HG02981 (cell line): ENCODE measurements at regions not wholly inside any gene's neighbourhood (a gene's known extent, or its start where the extent isn't known, plus 50 kb on each side); places are given as distances from the start of the nearest gene placed in this dataset.
A peak's percentile ranks its signal among the peaks of the same experiment; 100 is the strongest.
"Not testable (repeated sequence)": the region's sequence is repeated elsewhere in the genome, so short reads cannot be mapped to it uniquely, and the experiment has no call there.

ENCODE experiments used
- ATAC-seq: cut with Tn5 transposase; IDR thresholded peaks from one replicate; pipeline ENCODE4 v1.9.1; 2021; ENCODE audit warnings: mild to moderate bottlenecking, moderate library complexity; ENCODE audit not compliant: unreplicated experiment

GRCh38 chr6:74255007-74255406 is 559.0 kb downstream of the CD109 start:
- ATAC-seq, result not testable (repeated sequence)

DNA sequence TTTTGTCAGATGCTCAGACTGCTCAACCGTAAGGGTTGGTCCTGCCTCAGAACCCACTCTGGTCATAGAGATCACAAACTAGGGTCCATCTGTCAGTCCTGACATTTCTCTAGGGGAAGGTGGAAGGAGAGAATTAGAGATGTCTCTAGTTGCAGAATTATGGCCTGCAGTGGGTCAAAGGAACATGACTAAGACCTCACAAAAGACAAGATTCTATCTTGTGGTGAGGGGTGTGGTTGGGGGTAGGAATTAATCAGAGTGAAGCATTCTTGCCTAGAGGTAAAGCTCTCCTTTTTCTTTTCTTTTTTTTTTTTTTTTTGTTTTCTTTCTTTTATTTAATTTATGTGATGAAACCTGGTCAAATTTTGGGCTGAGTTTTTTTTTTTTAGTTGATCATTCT is 558.1 kb downstream of the CD109 start:
- not testable (repeated sequence) for ATAC-seq

DNA sequence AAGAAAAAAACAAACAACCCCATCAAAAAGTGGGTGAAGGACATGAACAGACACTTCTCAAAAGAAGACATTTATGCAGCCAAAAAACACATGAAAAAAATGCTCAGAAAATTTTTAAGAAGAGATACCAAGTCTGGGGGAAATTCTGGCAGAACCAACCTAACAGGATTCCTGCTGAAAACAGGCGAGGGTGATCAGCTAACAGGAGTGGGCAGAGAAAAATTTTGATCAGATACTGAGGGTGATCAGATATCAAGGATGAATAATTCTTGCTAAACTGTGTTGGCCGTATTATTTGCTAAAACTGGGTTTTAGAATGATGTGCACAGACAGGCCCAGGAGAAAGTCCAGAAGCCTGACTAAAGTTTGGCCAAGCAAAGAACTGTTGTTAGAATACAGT is 557.3 kb downstream of the CD109 start:
- no peak for ATAC-seq

GRCh38 chr6:74250161-74250818 is 554.3 kb downstream of the CD109 start:
- no peak for ATAC-seq

GRCh38 chr6:74249658-74250057 is 553.7 kb downstream of the CD109 start:
- peak; percentile 82 for ATAC-seq

- no peak for ATAC-seq
Observed at GRCh38 chr6:74248966-74249365, 553.0 kb downstream of the CD109 start.

DNA sequence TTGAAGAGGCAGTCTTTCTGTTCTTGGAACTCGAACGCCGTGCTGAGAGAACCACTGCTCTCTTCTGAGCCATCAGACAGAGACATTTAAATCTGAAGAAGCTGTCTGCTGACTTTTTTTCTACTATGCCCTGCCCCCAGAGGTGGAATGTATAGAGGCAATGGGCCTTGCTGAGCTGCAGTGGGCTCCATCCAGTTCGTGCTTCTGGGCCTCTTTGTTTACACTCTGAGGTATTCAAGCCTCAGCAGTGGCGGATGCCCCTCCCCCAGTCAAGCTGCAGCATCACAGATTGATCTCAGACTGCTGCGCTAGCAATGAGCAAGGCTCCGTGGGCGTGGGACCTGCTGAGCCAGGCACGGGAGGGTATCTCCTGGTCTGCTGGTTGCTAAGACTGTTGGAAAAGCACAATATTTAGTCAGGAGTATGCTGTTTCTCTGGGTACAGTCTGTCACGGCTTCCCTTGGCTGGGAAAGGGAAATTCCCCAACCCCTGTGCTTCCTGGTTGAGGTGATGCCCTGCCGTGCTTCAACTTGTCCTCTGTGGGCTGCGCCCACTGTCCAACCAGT is 526.8 kb downstream of the CD109 start:
- no peak for ATAC-seq

DNA sequence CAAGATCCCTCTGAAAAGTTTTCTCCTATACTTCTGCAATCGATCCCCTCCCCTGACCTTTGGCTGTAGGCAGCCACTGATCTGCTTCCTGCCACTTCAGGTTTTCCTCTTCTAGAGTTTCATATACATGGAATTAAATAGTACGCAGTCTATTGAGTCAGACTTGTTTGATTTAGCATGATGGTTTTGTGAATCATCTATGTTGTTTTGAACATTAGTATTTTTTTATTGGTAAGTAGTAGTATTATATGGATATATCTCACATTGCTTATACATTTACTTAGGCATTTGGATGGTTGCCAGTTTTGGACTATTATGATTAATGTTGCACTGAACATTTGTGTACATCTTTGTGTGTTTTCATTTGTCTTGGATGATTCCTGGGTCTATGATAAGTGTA is 518.0 kb downstream of the CD109 start:
- no peak for ATAC-seq

DNA sequence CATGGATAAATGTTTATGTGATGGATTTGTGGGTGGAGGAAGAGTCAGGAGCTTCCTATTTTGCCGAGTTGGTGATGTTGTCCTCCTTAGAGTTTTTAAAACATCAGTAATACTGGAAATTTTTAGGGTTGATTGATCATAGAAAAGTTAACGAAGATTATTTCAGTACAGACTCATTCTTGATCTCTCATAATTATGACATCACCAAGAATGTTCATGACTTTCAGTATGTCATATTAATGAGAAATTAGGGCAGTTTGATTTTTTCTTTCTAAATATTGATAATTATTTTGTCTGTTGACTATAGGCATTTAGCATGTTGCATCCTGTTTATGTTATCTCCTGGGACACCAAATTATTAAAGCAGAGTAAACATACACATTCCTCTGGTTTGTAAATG is 512.2 kb downstream of the CD109 start:
- ATAC-seq, result no peak

DNA sequence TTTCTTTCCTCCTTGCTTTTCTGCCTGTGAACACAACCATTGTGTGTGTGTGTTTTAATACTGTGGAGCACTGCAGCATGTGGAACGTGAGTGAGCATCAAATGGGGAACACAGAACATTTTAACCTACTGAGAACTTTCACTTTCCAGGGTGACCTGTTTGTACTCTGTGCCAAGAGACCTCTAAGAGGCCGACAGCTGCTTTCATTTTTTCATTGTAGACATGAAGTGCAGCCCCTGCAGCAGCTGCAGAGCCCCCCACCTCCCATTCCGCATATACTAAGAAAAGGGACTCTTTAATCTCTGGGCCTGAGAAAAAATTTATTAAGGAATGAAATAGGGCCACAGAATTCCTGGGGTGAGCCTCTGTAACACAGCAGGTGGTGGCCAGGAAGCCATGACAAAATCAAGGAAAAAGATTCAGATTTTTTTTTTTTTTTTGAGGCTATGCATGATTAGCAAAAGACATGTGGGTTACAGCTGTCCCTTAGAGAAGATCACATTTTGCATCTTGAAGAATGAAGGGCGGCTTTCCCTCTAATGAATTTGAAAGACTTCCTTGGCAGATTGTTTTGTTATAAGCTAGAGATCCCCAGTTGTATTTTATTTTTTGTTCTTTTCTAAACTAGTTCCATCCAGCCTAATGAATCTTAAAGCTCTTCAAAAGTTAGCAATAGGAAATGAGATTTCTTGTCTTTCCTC is 503.4 kb downstream of the CD109 start:
- no peak for ATAC-seq

DNA sequence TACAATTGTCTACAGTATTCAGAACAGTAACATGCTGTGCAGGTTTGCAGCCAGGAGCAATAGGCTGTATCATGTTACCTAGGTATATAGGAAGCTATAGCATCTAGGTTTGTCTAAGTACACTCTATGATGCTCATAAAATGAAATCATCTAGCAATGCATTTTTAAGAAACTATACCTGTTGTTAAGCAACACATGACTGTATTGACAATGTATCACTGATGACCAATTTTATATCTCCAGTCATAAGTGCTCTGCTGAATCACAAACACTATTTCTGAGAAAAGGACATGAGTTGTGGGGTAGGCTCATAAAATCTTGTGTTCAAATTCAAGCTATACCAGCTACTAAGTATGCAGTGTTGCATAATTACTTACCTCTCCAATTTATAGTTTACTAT is 501.3 kb downstream of the CD109 start:
- ATAC-seq, result no peak

DNA sequence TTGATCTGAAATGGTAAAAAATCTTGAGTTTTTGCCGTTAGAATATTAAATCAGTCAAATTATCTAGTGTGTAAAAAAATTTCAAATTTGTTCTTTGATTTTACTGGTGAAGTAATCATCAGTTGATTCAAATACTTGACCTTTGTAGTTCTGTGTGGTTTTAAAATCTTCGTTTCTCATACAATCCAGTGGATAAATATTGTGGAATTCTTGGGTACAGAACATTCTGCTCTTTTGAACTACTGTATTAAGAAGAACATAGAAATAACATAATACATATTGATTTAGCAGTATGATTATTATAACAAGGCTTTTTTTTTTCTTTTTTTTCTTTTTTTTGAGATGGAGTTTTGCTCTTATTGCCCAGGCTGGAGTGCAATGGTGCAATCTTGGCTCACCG is 491.8 kb downstream of the CD109 start:
- ATAC-seq, result no peak

DNA sequence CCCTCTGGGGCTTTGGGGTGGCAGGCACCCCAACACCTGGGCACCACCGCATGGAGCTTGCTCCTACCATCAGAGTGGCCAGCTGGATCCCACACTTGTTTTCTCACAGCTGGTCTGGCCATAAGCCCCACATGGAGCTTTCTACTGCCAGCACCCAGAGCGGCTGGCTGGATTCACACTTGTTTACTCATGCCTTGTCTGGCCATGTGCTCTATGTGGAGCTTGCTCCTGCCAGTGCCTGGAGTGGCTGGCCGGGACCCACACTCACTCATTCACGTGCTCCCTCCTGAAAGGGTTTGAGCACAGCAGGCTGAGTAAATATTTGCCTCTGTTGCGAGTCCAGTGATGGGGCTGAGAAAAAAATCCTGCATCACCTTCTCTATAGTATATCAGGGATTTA is 487.0 kb downstream of the CD109 start:
- no peak for ATAC-seq

- ATAC-seq, result peak; percentile 59
Observed at GRCh38 chr6:74181471-74181870, 485.5 kb downstream of the CD109 start.

- no peak for ATAC-seq
Observed at GRCh38 chr6:74177506-74177905, 481.5 kb downstream of the CD109 start.

- not testable (repeated sequence) for ATAC-seq
Observed at GRCh38 chr6:74170550-74170949, 474.5 kb downstream of the CD109 start.

DNA sequence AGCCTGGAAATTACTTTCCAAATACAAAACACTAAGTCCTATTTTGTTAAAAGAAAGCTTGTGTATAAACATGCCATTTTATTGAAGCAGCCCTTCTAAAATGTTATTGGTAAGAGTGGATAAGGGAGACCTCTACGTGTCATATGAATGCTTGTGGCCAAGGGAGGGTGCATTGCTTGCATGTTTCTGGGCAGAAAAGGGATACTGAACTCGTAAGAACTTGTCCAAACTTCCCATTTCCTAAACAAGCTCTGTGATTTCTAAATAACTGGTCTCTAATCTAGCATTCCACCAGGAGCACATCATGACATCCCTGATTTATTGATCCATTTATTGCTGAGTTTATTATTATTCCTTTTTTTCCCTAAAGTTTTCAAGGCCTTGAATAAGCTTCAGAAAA is 474.1 kb downstream of the CD109 start:
- ATAC-seq, result no peak

DNA sequence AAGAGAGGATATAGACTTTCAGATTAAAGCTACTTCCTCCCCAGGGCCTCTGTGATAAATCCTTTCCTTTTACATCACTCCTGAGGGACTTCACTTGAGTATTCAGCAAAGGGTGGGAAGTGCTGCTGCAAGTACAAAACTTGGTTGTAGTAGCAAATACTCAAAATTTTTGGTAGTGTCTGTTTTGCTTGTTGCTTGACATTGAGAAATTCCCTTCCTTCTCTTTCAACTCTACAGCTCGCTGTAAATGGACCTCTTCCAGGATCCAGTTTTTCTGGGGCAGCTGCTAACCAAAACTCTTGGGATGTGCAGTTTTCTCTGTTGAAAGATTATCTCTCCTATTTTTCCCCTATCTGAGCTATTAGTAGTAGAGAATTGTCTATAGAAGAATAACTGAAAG is 472.0 kb downstream of the CD109 start:
- no peak for ATAC-seq

GRCh38 chr6:74167511-74167910 is 471.5 kb downstream of the CD109 start:
- no peak for ATAC-seq

- ATAC-seq, result no peak
Observed at GRCh38 chr6:74166849-74167248, 470.8 kb downstream of the CD109 start.

GRCh38 chr6:74161380-74161779 is 465.4 kb downstream of the CD109 start:
- no peak for ATAC-seq

- ATAC-seq, result no peak
Observed at GRCh38 chr6:74152096-74152675, 456.2 kb downstream of the CD109 start.
